IMR-90 (cell line): ENCODE measurements at regions not wholly inside any gene's neighbourhood (a gene's known extent, or its start where the extent isn't known, plus 50 kb on each side); places are given as distances from the start of the nearest gene placed in this dataset.

ENCODE experiments used
- BHLHE40 ChIP-seq: fragments of 150-350 bp; IDR thresholded peaks from 2 replicates; pipeline ENCODE4 v1.6.1; 2016; ENCODE audit warnings: mild to moderate bottlenecking, low read depth, low read length
- CEBPB ChIP-seq: IDR thresholded peaks from 2 replicates; pipeline ENCODE4 v1.6.1; 2012; ENCODE audit warnings: low read depth, low read length, improper control_type of control experiment
- FOS ChIP-seq: fragments of 150-350 bp; IDR thresholded peaks from 2 replicates; pipeline ENCODE4 v1.6.1; 2016; ENCODE audit warnings: low read depth, low read length
- MAFK ChIP-seq: IDR thresholded peaks from 2 replicates; pipeline ENCODE4 v1.6.1; 2012; ENCODE audit warnings: low read depth, low read length, improper control_type of control experiment
- MAZ ChIP-seq: IDR thresholded peaks from 2 replicates; pipeline ENCODE4 v1.6.1; 2012; ENCODE audit warnings: low read depth, mild to moderate bottlenecking, low read length, improper control_type of control experiment, moderate library complexity, borderline replicate concordance
- MXI1 ChIP-seq: IDR thresholded peaks from 2 replicates; pipeline ENCODE4 v1.6.1; 2012; ENCODE audit warnings: low read depth, mild to moderate bottlenecking, low read length, moderate library complexity, borderline replicate concordance
- POLR2A ChIP-seq: IDR thresholded peaks from 2 replicates; pipeline ENCODE4 v1.6.1; 2012; ENCODE audit warnings: mild to moderate bottlenecking, low read depth, low read length
- RAD21 ChIP-seq: IDR thresholded peaks from 2 replicates; pipeline ENCODE4 v1.6.1; 2012; ENCODE audit warnings: low read length, improper control_type of control experiment
- RCOR1 ChIP-seq: IDR thresholded peaks from 2 replicates; pipeline ENCODE4 v1.6.1; 2012; ENCODE audit warnings: mild to moderate bottlenecking, low read length, improper control_type of control experiment; ENCODE audit not compliant: insufficient replicate concordance
- RFX5 ChIP-seq: IDR thresholded peaks from 2 replicates; pipeline ENCODE4 v1.8.0; 2012; ENCODE audit warnings: low read depth, mild to moderate bottlenecking, low read length, moderate library complexity
- TF ChIP-seq, protein P1 (sequence below): conservative IDR thresholded peaks from 2 replicates; pipeline ENCODE4 v1.5.1; 2012; ENCODE audit warnings: mild to moderate bottlenecking, low read depth, low read length, improper control_type of control experiment
- TF ChIP-seq, protein P2 (sequence below): fragments of 150-350 bp; IDR thresholded peaks from 2 replicates; pipeline ENCODE4 v1.6.1; 2017; ENCODE audit warnings: mild to moderate bottlenecking, antibody characterized with exemption, low read length, low read depth

DNA sequence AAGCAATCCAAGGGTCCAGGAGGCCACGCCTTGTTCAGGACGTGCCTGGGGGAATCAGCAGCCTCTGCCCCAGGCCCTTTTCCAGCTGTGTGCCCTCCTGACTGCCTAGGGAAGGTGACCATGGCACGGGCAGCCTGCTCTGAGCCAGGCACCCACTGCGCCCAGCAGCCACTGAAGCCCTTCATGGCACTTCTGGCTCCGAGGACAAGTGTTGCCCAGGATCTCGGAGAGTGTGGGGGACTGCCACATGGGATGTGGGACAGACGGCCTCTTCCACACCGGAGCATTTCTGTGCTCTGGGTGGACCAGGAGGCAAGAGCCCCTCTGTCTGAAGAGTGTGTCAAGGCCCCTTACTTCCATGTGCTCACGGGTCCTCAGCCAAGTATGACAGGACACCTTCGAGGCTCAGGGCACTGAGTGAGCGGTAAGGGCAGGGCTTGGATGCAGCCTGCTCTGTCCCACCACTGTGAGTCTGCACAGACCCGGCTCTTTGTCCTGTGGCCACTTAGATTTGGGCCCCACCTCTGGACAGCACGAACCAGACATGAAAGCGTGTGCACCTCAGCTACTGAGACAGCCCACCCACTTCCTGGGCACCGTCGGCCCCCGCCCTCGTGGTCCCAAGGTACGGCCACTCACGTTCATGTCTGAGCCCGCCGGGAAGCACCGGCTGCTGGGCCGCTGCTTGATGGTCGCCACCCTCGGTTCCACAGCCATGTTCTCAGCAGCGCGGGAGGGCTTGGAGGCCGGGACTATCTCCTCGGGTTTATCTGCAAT, 93.6 kb downstream of the CTTN start:
- no peak for TF ChIP-seq CEBPB
- TF ChIP-seq RAD21: no peak
- TF ChIP-seq, protein P1, sequence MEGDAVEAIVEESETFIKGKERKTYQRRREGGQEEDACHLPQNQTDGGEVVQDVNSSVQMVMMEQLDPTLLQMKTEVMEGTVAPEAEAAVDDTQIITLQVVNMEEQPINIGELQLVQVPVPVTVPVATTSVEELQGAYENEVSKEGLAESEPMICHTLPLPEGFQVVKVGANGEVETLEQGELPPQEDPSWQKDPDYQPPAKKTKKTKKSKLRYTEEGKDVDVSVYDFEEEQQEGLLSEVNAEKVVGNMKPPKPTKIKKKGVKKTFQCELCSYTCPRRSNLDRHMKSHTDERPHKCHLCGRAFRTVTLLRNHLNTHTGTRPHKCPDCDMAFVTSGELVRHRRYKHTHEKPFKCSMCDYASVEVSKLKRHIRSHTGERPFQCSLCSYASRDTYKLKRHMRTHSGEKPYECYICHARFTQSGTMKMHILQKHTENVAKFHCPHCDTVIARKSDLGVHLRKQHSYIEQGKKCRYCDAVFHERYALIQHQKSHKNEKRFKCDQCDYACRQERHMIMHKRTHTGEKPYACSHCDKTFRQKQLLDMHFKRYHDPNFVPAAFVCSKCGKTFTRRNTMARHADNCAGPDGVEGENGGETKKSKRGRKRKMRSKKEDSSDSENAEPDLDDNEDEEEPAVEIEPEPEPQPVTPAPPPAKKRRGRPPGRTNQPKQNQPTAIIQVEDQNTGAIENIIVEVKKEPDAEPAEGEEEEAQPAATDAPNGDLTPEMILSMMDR: no peak
- TF ChIP-seq MAFK: no peak
- TF ChIP-seq, protein P2, sequence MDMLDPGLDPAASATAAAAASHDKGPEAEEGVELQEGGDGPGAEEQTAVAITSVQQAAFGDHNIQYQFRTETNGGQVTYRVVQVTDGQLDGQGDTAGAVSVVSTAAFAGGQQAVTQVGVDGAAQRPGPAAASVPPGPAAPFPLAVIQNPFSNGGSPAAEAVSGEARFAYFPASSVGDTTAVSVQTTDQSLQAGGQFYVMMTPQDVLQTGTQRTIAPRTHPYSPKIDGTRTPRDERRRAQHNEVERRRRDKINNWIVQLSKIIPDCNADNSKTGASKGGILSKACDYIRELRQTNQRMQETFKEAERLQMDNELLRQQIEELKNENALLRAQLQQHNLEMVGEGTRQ: no peak
- no peak for TF ChIP-seq MAZ
- TF ChIP-seq POLR2A: no peak
- TF ChIP-seq MXI1: no peak
- no peak for TF ChIP-seq RCOR1
- no peak for TF ChIP-seq FOS
- no peak for TF ChIP-seq RFX5
- TF ChIP-seq BHLHE40: no peak
